ENCODE measurements at regions not wholly inside any gene's neighbourhood (a gene's known extent, or its start where the extent isn't known, plus 50 kb on each side); places are given as distances from the start of the nearest gene placed in this dataset.

DNA sequence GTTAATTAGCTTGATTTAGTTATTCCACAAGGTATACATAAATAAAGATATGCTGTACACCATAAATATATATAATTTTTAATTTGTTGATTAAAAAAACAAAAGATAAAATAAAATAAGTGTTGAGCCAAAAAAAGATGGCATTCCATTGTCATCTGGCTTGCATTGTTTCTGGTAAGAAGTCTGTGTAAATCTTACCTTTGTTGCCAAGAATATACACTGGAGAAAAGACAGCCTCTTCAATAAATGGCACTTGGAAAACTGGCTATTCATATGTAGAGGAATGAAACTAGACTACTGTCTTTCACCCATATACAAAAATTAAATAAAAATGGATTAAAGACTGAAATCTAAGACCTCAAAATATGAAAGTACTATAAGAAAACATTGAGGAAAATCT is 196.5 kb downstream of the IER5 start:
- Histone ChIP-seq H3K27me3 (ENCODE audit: insufficient read depth, low read depth, severe bottlenecking) (no peaks in the 10 kb centered on the region), H3K36me3 (no peaks in the 10 kb centered on the region), H3K9me3 (ENCODE audit: severe bottlenecking) (no peaks in the 10 kb centered on the region), H3K27ac (no peak overlapping the region), H3K4me3 (ENCODE audit: low read depth, low read length) (no peak overlapping the region)
- no peak for DNase-seq
- TF ChIP-seq, protein P1, sequence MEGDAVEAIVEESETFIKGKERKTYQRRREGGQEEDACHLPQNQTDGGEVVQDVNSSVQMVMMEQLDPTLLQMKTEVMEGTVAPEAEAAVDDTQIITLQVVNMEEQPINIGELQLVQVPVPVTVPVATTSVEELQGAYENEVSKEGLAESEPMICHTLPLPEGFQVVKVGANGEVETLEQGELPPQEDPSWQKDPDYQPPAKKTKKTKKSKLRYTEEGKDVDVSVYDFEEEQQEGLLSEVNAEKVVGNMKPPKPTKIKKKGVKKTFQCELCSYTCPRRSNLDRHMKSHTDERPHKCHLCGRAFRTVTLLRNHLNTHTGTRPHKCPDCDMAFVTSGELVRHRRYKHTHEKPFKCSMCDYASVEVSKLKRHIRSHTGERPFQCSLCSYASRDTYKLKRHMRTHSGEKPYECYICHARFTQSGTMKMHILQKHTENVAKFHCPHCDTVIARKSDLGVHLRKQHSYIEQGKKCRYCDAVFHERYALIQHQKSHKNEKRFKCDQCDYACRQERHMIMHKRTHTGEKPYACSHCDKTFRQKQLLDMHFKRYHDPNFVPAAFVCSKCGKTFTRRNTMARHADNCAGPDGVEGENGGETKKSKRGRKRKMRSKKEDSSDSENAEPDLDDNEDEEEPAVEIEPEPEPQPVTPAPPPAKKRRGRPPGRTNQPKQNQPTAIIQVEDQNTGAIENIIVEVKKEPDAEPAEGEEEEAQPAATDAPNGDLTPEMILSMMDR (IDR thresholded peaks at IDR 0.05; ENCODE audit: low read depth, low read length) = no peak

GRCh38 chr1:181295217-181295616 is 188.1 kb upstream of the CACNA1E start:
- TF ChIP-seq, protein P1 (IDR thresholded peaks at IDR 0.05; ENCODE audit: low read depth, low read length) = no peak
- no peak for DNase-seq
- no peaks in the 10 kb centered on the region for H3K27me3 ChIP-seq (ENCODE audit: insufficient read depth, low read depth, severe bottlenecking)
- H3K9me3 ChIP-seq (ENCODE audit: severe bottlenecking) = no peaks in the 10 kb centered on the region
- H3K27ac ChIP-seq = no peak overlapping the region
- H3K4me3 ChIP-seq (ENCODE audit: low read depth, low read length) = no peak overlapping the region
- H3K36me3 ChIP-seq = no peaks in the 10 kb centered on the region

DNA sequence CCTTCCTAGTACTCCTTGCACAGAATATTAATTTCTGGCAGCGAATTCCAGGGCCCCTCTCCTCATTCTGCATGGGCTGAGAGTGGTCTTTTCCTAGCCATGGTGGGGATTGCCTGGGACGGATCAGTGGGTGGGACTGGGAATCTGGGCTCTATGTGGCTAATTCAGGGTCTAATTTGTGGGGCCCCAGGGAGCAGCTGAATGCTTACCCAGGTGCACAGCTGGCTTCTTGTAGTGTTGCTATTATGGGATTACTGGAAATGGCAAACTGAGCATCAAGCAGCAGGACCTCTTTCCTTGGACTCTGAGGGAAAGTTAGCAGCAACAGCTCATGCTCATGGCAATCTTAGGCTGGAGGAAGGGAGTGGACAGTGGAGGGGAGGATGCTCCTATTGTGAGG is 187.1 kb upstream of the CACNA1E start:
- Histone ChIP-seq H3K27me3 (ENCODE audit: insufficient read depth, low read depth, severe bottlenecking) (no peaks in the 10 kb centered on the region), H3K4me3 (ENCODE audit: low read depth, low read length) (no peak overlapping the region), H3K36me3 (no peaks in the 10 kb centered on the region), H3K27ac (no peak overlapping the region), H3K9me3 (ENCODE audit: severe bottlenecking) (no peaks in the 10 kb centered on the region)
- DNase-seq = no peak
- TF ChIP-seq, protein P1 (IDR thresholded peaks at IDR 0.05; ENCODE audit: low read depth, low read length) = no peak

- Histone ChIP-seq H3K4me3 (ENCODE audit: low read depth, low read length) (no peak overlapping the region), H3K27ac (no peak overlapping the region), H3K9me3 (ENCODE audit: severe bottlenecking) (no peaks in the 10 kb centered on the region), H3K36me3 (no peaks in the 10 kb centered on the region), H3K27me3 (ENCODE audit: insufficient read depth, low read depth, severe bottlenecking) (no peaks in the 10 kb centered on the region)
- TF ChIP-seq, protein P1 (IDR thresholded peaks at IDR 0.05; ENCODE audit: low read depth, low read length) = no peak
- no peak for DNase-seq
These were observed 175.2 kb upstream of the CACNA1E start for GRCh38 chr1:181308098-181308497.

GRCh38 chr1:181310560-181310959 is 172.8 kb upstream of the CACNA1E start:
- TF ChIP-seq, protein P1 (IDR thresholded peaks at IDR 0.05; ENCODE audit: low read depth, low read length) = no peak
- H3K9me3 ChIP-seq (ENCODE audit: severe bottlenecking) = no peaks in the 10 kb centered on the region
- no peak overlapping the region for H3K27ac ChIP-seq
- DNase-seq = no peak
- H3K4me3 ChIP-seq (ENCODE audit: low read depth, low read length) = no peak overlapping the region
- H3K36me3 ChIP-seq = no peaks in the 10 kb centered on the region
- no peaks in the 10 kb centered on the region for H3K27me3 ChIP-seq (ENCODE audit: insufficient read depth, low read depth, severe bottlenecking)

- H3K27me3 ChIP-seq (ENCODE audit: insufficient read depth, low read depth, severe bottlenecking) = peaks cover 7% of the 10 kb centered on the region
- no peaks in the 10 kb centered on the region for H3K9me3 ChIP-seq (ENCODE audit: severe bottlenecking)
- no peak overlapping the region for H3K27ac ChIP-seq
- no peak for DNase-seq
- H3K4me3 ChIP-seq (ENCODE audit: low read depth, low read length) = no peak overlapping the region
- TF ChIP-seq, protein P1 (IDR thresholded peaks at IDR 0.05; ENCODE audit: low read depth, low read length) = no peak
- H3K36me3 ChIP-seq = no peaks in the 10 kb centered on the region
These were observed 170.4 kb upstream of the CACNA1E start for GRCh38 chr1:181312946-181313345.
